Eye (tissue), 1 donor: ENCODE measurements at regions not wholly inside any gene's neighbourhood (a gene's known extent, or its start where the extent isn't known, plus 50 kb on each side); places are given as distances from the start of the nearest gene placed in this dataset.
"Not testable (repeated sequence)": the region's sequence is repeated elsewhere in the genome, so short reads cannot be mapped to it uniquely, and the experiment has no call there.

ENCODE experiments used
- DNase-seq: peaks from one replicate; pipeline ENCODE4 v3.0.0-alpha.2; 2015

GRCh38 chr6:164692772-164693510 is 616.5 kb downstream of the C6orf118 start:
- no peak for DNase-seq

GRCh38 chr6:164690702-164691500 is 618.5 kb downstream of the C6orf118 start:
- DNase-seq, result no peak

DNA sequence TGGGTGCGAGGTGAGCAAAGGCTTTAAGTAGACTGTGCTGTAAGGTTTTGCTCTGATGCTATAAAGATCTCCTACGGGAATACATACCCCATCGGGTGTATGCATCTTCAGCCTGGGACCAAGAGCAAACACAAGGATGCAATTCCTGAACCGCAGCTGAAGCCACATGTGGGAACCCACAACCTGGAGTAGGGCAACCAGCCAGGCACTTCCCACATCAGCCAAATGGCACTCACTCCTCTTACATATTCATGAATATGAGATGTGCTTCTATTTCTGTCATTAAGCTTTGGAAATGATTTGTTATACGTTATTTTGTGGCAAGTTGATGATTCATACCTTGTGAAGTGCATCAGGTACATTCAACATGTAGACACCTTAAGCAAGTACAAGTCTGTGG is 619.2 kb downstream of the C6orf118 start:
- DNase-seq, result no peak

- DNase-seq, result no peak
Observed at GRCh38 chr6:164665328-164665727, 644.1 kb downstream of the C6orf118 start.

- no peak for DNase-seq
Observed at GRCh38 chr6:164663634-164664033, 645.8 kb downstream of the C6orf118 start.

DNA sequence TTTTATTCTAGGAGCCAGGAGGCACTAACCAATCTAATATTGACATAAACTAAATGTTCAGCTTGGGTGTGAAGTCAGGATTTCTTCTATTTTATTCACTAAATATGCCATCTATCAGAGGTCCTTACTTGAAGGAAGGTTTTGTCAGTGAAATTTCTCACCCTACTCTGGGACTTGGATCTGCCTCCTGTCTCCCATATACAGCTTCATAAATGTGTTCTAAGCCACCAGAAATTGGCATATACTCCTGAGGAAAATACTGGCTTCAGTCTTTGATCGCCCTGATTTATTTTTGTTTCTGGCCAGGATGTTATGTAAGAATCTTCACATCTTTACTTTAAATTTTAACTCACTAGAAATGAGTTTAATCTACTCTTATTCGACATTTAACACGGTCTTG is 647.7 kb downstream of the C6orf118 start:
- no peak for DNase-seq

- peak; percentile 4 for DNase-seq
Observed at GRCh38 chr6:164660781-164661180, 648.6 kb downstream of the C6orf118 start.

DNA sequence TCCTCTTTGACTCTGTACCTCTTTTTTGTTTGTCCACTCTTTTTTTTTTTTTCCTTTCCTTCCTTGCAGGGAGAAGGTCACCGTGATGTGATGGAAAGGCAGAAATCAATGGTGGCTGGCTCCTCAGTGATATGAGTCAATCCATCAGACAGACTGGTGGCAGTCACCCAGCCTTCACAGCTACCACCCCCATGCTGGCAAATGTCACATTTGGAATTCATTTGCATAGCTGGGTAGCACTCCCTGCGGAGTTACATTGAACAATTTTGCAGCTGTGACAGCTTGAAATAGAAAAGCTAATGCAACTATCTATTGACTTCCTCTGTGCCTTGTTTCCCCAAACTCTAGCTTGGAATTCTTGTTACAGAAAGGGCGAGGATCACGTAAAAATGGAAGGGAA is 668.4 kb downstream of the C6orf118 start:
- DNase-seq, result peak; percentile 18

DNA sequence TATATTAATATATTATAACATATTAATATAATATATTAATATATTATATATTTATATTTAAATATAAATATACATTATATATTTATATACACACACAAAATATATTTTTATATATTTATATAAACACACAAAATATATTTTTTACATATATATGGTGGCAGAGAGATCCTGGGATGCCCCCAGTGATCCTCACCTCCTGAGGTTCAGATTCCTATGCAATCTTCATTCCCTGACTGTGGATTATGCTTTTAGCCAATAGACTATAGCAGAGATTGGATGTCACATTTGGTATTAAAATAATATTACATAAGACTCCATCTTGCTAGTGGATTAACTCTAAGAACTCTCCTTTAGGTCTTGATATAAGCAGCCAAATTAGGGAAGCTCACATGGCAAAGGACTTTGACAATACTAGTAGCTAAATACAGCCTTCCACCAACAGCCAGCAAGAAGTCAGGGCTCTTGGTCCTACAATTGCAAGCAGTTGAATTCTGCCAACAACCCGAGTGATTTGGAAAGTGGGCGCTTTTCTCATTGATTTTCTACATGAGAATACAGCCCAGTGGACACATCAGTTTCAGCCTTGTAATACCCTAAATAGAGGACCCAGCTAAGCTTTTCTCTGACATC is 681.0 kb downstream of the C6orf118 start:
- DNase-seq, result no peak

DNA sequence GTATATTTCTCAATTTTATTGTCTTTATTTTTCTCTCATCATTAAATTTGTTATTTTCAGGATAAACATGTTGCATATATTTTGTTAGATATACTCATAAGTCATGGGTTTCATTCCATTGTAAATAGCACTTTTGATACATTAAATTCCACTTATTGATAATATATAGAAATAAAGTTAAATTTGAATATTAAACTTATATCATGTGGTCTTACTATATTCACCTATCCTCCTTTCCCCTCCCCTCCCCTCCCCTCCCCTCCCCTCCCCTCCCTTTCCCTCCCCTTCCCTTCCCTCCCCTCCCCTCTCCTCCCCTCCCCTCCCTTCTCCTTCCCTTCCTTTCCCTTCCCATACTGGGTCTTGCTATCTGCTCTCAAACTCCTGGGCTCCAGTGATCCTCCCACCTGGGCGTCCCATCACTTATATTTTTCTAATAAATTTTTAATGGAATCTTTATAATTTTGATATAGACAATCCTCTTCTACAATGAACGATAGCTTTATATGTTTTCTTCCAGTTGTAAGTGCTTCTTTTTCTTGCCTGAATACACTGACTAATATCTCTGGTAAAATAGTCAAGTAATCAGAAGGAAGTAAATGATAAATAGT is 692.4 kb downstream of the C6orf118 start:
- no peak for DNase-seq

DNA sequence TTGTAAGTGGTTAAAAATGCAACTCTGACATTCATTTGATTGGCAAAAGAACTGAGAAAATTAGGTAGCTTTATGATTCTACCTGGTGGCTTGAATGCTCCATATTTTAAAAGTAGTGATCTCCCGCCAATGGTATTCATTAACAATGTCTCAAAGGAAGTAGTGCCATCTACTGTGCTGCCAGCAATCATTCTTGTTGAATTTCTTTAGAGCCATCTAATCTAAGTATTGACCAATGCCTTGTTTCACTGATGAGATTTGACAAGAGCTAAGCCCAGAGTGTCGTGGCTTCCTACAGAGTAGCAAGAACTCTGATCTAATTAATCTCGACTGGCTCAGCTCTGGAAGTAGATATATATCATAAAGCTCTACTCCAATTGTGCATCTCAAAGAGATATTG is 696.7 kb downstream of the C6orf118 start:
- peak; percentile 88 for DNase-seq

DNA sequence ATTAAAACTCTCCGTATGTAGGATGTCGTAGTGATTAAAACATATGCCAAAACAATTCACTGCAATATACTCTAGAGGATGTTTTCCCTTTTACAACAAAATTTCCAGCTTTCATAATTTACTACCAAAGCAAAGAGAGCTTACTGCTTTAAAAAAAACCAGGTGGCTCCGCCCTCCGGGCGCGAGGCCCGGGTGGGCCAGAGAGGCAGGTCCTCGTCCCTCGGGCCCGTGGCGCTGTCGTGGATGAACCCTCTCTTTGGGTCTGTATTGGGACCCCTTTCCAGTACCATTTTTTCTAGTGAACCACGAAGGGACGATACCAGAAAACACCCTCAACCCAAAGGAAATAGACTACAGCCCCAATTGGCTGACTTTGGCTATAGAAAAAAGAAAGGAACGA is 698.5 kb downstream of the C6orf118 start:
- DNase-seq, result not testable (repeated sequence)

GRCh38 chr6:164602415-164602814 is 707.0 kb downstream of the C6orf118 start:
- not testable (repeated sequence) for DNase-seq

- no peak for DNase-seq
Observed at GRCh38 chr6:164581563-164581962, 727.8 kb downstream of the C6orf118 start.

DNA sequence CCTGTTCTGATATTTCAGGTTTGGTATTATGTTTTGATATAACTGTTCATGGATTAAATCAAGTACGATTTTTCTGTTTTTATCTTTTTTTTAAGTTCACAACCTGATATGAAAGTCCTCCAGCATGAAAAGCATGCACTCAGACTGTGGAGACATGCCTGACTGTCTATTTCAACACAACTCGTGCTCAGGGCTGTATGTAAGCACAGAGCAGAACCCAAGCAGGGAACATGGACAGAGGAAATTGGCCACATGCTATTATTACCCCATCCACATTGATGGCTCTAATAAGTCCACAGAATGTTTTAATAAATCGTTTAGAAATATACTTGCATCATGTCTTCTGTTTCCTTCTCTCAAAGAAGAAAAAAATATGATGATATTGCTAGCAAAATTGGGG is 730.4 kb downstream of the C6orf118 start:
- DNase-seq, result no peak

- no peak for DNase-seq
Observed at GRCh38 chr6:164578616-164579015, 730.8 kb downstream of the C6orf118 start.

- no peak for DNase-seq
Observed at GRCh38 chr6:164570801-164571200, 738.6 kb downstream of the C6orf118 start.

DNA sequence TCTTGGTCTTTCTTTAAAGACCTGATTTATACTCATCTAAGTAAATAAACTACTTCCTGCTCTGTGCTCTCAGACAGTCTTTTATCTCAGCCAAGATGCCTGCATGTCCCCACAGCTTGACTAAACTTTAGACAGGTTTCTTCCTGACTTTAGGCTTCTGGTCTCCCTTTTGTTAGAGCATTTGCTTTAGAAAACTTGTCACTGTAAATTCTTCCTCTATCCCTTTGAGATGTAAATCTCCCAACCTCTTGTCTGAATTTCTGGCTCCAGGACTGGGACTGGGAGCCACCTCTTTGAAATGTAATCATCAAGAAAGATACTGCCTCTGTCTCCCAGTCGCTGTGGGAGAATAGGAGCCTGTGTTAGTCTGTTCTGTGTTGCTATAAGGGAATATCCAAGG is 739.9 kb downstream of the C6orf118 start:
- DNase-seq, result no peak

DNA sequence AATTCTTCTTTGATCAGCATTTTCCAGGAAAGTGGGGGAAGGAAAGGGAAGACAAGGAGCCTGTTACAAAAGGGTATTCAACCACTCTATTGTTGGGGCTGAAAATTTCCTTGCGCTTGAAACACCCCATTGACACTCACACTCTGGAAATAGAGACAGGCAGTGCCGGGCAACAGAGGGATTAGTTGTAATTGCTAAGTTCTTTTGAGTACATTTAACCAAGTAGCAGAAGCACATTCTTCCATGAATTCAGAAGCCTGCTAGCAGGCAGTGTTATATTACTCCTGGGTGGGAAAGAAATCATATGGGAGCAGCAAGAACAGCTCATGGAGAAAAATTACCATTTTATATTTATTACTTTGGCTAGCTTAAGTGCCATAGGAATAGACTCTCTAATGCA is 745.5 kb downstream of the C6orf118 start:
- peak; percentile 75 for DNase-seq

DNA sequence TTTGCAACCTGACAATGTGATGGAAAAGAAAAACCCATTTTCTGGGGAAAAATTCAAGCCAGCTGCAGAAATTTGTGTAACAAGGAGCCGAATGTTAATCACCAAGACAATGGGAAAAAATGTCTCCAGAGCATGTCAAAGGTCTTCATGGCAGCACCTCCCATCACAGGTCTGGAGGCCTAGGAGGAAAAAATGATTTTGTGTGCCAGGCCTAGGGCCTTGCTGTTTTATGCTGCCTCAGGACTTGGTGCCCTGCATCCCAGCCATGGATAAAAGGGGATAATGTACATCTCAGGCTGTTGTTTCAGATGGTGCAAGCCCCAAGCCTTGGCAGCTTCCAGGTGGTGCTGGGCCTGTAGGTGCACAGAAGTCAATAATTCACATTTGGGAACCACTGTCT is 747.7 kb downstream of the C6orf118 start:
- no peak for DNase-seq

DNA sequence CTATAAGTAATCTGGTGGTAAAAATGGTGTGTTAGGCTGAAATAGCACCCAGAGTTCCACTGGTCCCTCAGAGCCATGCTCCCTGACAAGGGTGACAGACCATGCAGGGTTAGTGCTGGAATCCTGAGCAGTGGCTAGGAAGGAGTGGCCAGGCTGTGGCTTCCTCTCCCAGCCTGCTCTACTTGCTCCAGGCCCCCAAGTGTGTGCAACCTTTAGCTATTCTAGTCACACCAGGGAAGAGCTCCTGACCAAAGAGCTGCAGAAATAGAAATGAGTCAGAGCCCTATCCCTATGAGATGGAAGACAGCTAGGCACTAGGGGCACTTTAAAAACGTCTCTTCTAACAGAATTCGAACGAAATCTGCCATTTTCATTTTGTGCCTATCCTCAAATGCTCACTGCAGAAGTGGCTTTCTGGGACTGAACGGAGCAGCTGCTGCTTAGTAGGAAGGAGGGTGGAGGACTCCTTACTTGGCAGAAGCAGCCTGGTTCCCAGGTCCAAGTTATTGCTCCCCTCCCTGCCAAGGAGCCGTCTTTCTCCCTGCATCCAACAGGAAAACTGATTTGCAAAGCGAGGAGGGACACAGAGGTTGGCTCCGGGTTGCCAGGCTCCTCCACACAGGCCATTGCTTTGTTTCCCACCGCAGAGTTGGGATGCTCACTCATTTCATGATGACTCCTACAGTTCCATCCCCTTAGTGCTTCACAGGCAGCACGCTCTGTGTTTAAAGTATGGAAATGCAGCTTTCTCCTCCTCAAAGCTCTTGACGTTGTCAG is 754.5 kb downstream of the C6orf118 start:
- no peak for DNase-seq

DNA sequence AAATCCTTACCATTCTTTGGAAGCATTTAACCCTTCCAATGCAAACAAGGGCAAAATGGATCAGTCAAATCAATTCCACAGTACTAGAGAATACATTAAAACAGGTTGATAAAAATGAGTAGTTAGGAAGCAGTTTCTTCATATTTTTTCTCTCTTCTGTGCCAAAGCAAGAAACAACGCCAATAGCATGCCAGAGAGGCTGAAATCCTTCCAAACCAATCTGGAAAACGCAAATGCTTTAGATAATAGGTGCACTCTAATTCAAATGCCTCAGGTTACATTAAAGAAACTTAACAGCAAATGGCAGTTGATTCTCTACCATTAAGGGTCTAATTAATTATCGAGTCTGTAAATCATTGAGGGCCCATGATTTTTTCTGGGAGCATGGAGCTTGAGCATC is 755.2 kb downstream of the C6orf118 start:
- DNase-seq, result no peak

DNA sequence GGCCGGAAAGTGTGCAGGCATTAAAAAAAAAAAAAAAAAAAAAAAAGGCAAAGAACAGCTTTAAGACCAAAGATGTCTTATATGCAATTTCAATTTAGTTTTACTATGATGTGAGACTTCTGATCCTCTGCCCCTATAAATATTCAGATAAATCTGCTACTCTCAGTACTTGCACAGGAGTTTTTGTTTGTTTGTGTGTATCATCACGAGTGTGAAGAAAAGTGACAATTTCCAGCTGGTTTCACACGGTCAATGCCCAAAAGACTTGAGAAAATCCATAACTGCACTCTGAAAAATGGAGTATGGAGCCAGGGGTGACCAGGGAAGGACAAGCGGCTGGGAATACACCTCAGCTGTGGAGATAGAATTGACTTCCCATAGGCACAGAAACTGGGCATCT is 757.7 kb downstream of the C6orf118 start:
- DNase-seq, result no peak
